ENCODE measurements at regions not wholly inside any gene's neighbourhood (a gene's known extent, or its start where the extent isn't known, plus 50 kb on each side); places are given as distances from the start of the nearest gene placed in this dataset.

DNA sequence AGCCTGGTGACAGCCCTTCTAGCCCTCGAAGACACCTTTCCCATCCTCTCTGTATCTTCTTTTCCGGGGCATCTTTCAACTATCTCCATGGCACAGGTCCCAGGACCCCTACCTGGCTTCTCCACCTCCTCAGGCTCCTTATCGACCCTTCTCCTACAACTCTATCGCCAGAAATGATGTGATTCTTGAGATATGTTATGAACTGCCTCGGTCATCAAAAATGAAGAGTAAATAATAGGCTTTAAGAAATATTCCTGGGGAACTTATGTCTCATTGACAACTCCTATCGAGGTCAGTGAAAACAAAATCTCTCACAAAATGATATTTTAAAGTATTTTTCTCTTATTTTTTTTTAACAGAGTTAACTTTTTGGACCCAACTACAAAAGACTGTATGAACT is 405.5 kb upstream of the SHH start:
- H3K4me3 ChIP-seq (replicated peaks; ENCODE audit: insufficient read depth, low read length) = no peak overlapping the region
- H3K27me3 ChIP-seq (ENCODE audit: insufficient read depth, poor library complexity, severe bottlenecking) = peaks cover 2% of the 10 kb centered on the region
- TF ChIP-seq, protein P1, sequence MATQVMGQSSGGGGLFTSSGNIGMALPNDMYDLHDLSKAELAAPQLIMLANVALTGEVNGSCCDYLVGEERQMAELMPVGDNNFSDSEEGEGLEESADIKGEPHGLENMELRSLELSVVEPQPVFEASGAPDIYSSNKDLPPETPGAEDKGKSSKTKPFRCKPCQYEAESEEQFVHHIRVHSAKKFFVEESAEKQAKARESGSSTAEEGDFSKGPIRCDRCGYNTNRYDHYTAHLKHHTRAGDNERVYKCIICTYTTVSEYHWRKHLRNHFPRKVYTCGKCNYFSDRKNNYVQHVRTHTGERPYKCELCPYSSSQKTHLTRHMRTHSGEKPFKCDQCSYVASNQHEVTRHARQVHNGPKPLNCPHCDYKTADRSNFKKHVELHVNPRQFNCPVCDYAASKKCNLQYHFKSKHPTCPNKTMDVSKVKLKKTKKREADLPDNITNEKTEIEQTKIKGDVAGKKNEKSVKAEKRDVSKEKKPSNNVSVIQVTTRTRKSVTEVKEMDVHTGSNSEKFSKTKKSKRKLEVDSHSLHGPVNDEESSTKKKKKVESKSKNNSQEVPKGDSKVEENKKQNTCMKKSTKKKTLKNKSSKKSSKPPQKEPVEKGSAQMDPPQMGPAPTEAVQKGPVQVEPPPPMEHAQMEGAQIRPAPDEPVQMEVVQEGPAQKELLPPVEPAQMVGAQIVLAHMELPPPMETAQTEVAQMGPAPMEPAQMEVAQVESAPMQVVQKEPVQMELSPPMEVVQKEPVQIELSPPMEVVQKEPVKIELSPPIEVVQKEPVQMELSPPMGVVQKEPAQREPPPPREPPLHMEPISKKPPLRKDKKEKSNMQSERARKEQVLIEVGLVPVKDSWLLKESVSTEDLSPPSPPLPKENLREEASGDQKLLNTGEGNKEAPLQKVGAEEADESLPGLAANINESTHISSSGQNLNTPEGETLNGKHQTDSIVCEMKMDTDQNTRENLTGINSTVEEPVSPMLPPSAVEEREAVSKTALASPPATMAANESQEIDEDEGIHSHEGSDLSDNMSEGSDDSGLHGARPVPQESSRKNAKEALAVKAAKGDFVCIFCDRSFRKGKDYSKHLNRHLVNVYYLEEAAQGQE (IDR thresholded peaks at IDR 0.05; ENCODE audit: insufficient replicate concordance, low read depth) = no peak
- TF ChIP-seq GABPA (IDR thresholded peaks at IDR 0.05; ENCODE audit: low read depth) (no peak), POLR2AphosphoS5 (IDR thresholded peaks at IDR 0.05; ENCODE audit: low read depth) (no peak), CTCF (IDR thresholded peaks at IDR 0.05; ENCODE audit: insufficient read depth, low read length) (no peak), SPI1 (IDR thresholded peaks at IDR 0.05; ENCODE audit: borderline replicate concordance, low read depth) (no peak)
- no peak overlapping the region for H3K27ac ChIP-seq (replicated peaks)
- DNase-seq (ENCODE audit: low read depth in 1 of 2, low spot score in 1 of 2) = no peak

GRCh38 chr7:156209087-156209486 is 396.8 kb upstream of the SHH start:
- Histone ChIP-seq H3K27me3 (ENCODE audit: insufficient read depth, poor library complexity, severe bottlenecking) (no peaks in the 10 kb centered on the region), H3K4me3 (replicated peaks; ENCODE audit: insufficient read depth, low read length) (no peak overlapping the region), H3K27ac (replicated peaks) (no peak overlapping the region)
- no peak for DNase-seq (ENCODE audit: low read depth in 1 of 2, low spot score in 1 of 2)
- no peak for TF ChIP-seq GABPA (IDR thresholded peaks at IDR 0.05; ENCODE audit: low read depth)
- TF ChIP-seq POLR2AphosphoS5 (IDR thresholded peaks at IDR 0.05; ENCODE audit: low read depth) = no peak
- TF ChIP-seq, protein P1 (IDR thresholded peaks at IDR 0.05; ENCODE audit: insufficient replicate concordance, low read depth) = no peak
- TF ChIP-seq SPI1 (IDR thresholded peaks at IDR 0.05; ENCODE audit: borderline replicate concordance, low read depth) = no peak
- TF ChIP-seq CTCF (IDR thresholded peaks at IDR 0.05; ENCODE audit: insufficient read depth, low read length) = no peak

GRCh38 chr7:156207306-156207705 is 395.0 kb upstream of the SHH start:
- no peaks in the 10 kb centered on the region for H3K27me3 ChIP-seq (ENCODE audit: insufficient read depth, poor library complexity, severe bottlenecking)
- H3K27ac ChIP-seq (replicated peaks) = no peak overlapping the region
- no peak for TF ChIP-seq GABPA (IDR thresholded peaks at IDR 0.05; ENCODE audit: low read depth)
- no peak for TF ChIP-seq SPI1 (IDR thresholded peaks at IDR 0.05; ENCODE audit: borderline replicate concordance, low read depth)
- TF ChIP-seq POLR2AphosphoS5 (IDR thresholded peaks at IDR 0.05; ENCODE audit: low read depth) = no peak
- TF ChIP-seq, protein P1 (IDR thresholded peaks at IDR 0.05; ENCODE audit: insufficient replicate concordance, low read depth) = no peak
- TF ChIP-seq CTCF (IDR thresholded peaks at IDR 0.05; ENCODE audit: insufficient read depth, low read length) = no peak
- DNase-seq (ENCODE audit: low read depth in 1 of 2, low spot score in 1 of 2) = no peak
- H3K4me3 ChIP-seq (replicated peaks; ENCODE audit: insufficient read depth, low read length) = no peak overlapping the region
